Right lobe of liver (tissue), 6 donors: ENCODE measurements at regions not wholly inside any gene's neighbourhood (a gene's known extent, or its start where the extent isn't known, plus 50 kb on each side); places are given as distances from the start of the nearest gene placed in this dataset.
A peak's percentile ranks its signal among the peaks of the same experiment; 100 is the strongest.

Source experiments
- ATAC-seq, 4 donors: fragments of 200-7000 bp; cut with Tn5 transposase; one replicate each; pipeline ENCODE4 v1.9.1; 2020; ENCODE audit warnings: mild to moderate bottlenecking in 4 of 4, moderate library complexity in 4 of 4
- DNase-seq, 3 donors: peaks; one replicate each; pipeline ENCODE4 v3.0.0-alpha.2; 2020
- H3K27ac ChIP-seq, 3 donors: fragments of 200-600 bp; one replicate each; pipeline ENCODE4 v1.8.0; 2022
- H3K27me3 ChIP-seq, 2 donors: fragments of 200-600 bp; one replicate each; pipeline ENCODE4 v1.8.0; 2022
- H3K36me3 ChIP-seq, 4 donors: fragments of 200-600 bp; sonication (generic) in 1 of 4; one replicate each; pipeline versions ENCODE4 v1.5.1 to v1.8.0; 2017 to 2022; ENCODE audit warnings: control low read depth in 1 of 4
- H3K4me1 ChIP-seq, 4 donors: fragments of 200-600 bp; sonication (generic) in 1 of 4; one replicate each; pipeline versions ENCODE4 v1.5.1 to v1.8.0; 2017 to 2022; ENCODE audit warnings: control low read depth in 1 of 4
- H3K4me3 ChIP-seq, 3 donors: fragments of 200-600 bp; one replicate each; pipeline ENCODE4 v1.8.0; 2022
- H3K9me3 ChIP-seq, 4 donors: fragments of 200-600 bp; sonication (generic) in 1 of 4; one replicate each; pipeline versions ENCODE4 v1.5.1 to v1.8.0; 2017 to 2022; ENCODE audit warnings: control low read depth in 1 of 4
- POLR2A ChIP-seq: fragments of 450-650 bp; IDR thresholded peaks from one replicate; pipeline ENCODE4 v1.6.1; 2017; ENCODE audit warnings: antibody characterized with exemption, mild to moderate bottlenecking
- WGBS: methylation state at CpG from one replicate; pipeline ENCODE4 v1.1.6; 2018; ENCODE audit warnings: low coverage, low lambda C conversion rate; ENCODE audit not compliant: insufficient coverage; ENCODE audit errors: missing lambda C conversion rate; 5-methylcytosine and 5-hydroxymethylcytosine counted together
- intact Hi-C, 2 donors: fragments of 100-400 bp; cut with DNase I; formaldehyde crosslinking; loops; one replicate each; pipeline versions ENCODE4 v1.11.2 to v1.14.1; 2022
- TF ChIP-seq, protein P1 (sequence below), 4 donors: fragments of 200-600 bp in 3 of 4; fragments of 450-650 bp in 1 of 4; IDR thresholded peaks; one replicate each; pipeline versions ENCODE4 v1.5.1 to v1.8.0; 2016 to 2022; ENCODE audit warnings: antibody characterized with exemption in 4 of 4, mild to moderate bottlenecking in 2 of 4
- donor health status: DM: no; HTN: yes; CAD: no.
- donor health status: DM: no; HTN: no; CAD: no.
- donor health status: DM: no; HTN: no; CAD: no.
- donor health status: DM: no; HTN: yes; CAD: no.
- donor health status: DM: no; HTN: yes; CAD: no.

GRCh38 chr1:13947658-13948057 is 247.7 kb downstream of the PRDM2 start:
- Histone ChIP-seq H3K4me3 (no peak overlapping the region), H3K27ac (no peak overlapping the region), H3K9me3 (no peaks in the 10 kb centered on the region), H3K27me3 (no peaks in the 10 kb centered on the region), H3K4me1 (no peaks in the 10 kb centered on the region), H3K36me3 (no peaks in the 10 kb centered on the region)
- ATAC-seq (no peak), DNase-seq (no peak)
- no peak for TF ChIP-seq POLR2A
- TF ChIP-seq, protein P1, sequence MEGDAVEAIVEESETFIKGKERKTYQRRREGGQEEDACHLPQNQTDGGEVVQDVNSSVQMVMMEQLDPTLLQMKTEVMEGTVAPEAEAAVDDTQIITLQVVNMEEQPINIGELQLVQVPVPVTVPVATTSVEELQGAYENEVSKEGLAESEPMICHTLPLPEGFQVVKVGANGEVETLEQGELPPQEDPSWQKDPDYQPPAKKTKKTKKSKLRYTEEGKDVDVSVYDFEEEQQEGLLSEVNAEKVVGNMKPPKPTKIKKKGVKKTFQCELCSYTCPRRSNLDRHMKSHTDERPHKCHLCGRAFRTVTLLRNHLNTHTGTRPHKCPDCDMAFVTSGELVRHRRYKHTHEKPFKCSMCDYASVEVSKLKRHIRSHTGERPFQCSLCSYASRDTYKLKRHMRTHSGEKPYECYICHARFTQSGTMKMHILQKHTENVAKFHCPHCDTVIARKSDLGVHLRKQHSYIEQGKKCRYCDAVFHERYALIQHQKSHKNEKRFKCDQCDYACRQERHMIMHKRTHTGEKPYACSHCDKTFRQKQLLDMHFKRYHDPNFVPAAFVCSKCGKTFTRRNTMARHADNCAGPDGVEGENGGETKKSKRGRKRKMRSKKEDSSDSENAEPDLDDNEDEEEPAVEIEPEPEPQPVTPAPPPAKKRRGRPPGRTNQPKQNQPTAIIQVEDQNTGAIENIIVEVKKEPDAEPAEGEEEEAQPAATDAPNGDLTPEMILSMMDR (IDR thresholded peaks at IDR 0.05), result no peak
- intact Hi-C loops, result no loop called here
- 73% methylated on average over 7 of the region's 7 CpGs for WGBS

DNA sequence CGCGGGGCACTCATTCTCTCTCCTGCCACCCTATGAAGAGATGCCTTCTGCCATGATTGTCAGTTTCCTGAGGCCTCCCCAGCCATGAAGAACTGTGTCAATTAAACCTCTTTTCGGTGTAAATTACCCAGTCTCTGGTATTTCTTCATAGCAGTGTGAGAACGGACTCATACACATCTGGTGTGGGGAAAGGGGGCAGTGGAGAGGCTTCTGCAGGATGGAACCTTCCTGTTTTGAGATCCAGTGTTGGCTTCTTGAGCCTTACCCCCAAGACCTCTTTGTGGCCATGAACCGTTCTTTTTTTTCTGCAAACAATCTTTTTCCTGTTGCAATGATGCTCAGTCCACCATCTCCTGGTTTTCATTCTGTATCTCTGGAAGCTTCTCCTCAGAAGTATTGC is 248.4 kb downstream of the PRDM2 start:
- Histone ChIP-seq H3K27me3 (no peaks in the 10 kb centered on the region), H3K4me1 (no peaks in the 10 kb centered on the region), H3K4me3 (no peak overlapping the region), H3K27ac (no peak overlapping the region), H3K9me3 (no peaks in the 10 kb centered on the region), H3K36me3 (no peaks in the 10 kb centered on the region)
- ATAC-seq, result no peak
- intact Hi-C loops, result no loop called here
- no peak for TF ChIP-seq POLR2A
- TF ChIP-seq, protein P1 (IDR thresholded peaks at IDR 0.05), result no peak
- 68% methylated on average over 4 of the region's 5 CpGs for WGBS
- DNase-seq, result no peak

DNA sequence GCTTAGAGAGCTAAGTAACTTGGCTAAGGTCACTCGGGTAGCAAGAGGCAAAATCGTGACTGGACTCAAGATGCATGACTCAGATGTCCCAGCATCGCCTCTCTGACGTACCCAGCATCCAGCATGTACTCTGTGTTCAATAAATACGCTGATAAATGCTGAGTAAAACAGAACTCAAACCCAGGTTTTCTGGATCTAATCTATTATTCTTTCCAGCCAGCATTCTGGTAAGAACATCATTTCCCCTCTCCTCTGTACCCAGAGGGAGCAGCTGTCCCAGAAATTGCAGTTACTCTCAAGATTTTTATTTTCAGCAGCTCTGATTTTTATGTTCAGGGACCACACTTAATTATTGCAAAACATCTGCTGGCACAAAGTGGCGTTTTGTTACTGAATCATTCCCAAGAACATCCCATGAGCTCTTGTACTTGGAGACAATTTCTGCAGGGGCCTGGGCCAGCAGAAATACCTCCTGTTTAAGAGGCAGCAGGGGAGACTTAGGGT is 249.0 kb downstream of the PRDM2 start:
- no peak for DNase-seq
- Histone ChIP-seq H3K9me3 (no peaks in the 10 kb centered on the region), H3K36me3 (no peaks in the 10 kb centered on the region), H3K27ac (no peak overlapping the region), H3K4me3 (no peak overlapping the region), H3K27me3 (no peaks in the 10 kb centered on the region), H3K4me1 (no peaks in the 10 kb centered on the region)
- TF ChIP-seq, protein P1 (IDR thresholded peaks at IDR 0.05), result no peak
- TF ChIP-seq POLR2A, result no peak
- WGBS, result 43% methylated on average over 6 of the region's 6 CpGs
- ATAC-seq, result no peak
- intact Hi-C loops, result no loop called here

- WGBS, result 47% methylated on average over 3 of the region's 4 CpGs
- intact Hi-C loops, result no loop called here
- no peaks in the 10 kb centered on the region for H3K27me3 ChIP-seq
- H3K27ac ChIP-seq, result no peak overlapping the region
- H3K36me3 ChIP-seq, result no peaks in the 10 kb centered on the region
- no peak overlapping the region for H3K4me3 ChIP-seq
- H3K4me1 ChIP-seq, result no peaks in the 10 kb centered on the region
- ATAC-seq, result no peak
- TF ChIP-seq, protein P1 (IDR thresholded peaks at IDR 0.05), result no peak
- no peak for TF ChIP-seq POLR2A
- no peak for DNase-seq
- H3K9me3 ChIP-seq, result no peaks in the 10 kb centered on the region
These were observed 249.6 kb downstream of the PRDM2 start for GRCh38 chr1:13949546-13949945.

DNA sequence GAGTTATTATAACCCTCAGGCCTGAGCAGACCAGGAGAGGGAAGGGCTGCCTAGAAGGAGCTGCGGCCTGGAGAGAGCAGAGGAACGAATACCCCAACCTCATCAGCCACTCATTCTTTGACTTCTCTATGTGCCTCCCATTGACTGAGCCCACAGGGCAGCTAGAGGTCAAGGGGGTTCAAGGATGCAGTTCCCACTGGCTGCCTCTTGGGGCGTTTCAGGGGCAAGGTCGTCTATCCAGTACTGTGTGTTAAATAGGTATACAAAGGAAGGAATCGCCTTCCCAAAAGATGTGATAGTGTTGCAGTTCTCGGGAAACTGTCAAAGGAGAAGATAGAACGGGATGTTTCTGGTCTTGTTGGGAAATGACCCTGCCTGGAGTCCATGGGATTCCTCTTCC is 250.6 kb downstream of the PRDM2 start:
- no peak for DNase-seq

More for the DNA sequence above, 250.6 kb downstream of the PRDM2 start:
- intact Hi-C loops, result no loop called here
- WGBS, result 33% methylated on average over 6 of the region's 7 CpGs
- Histone ChIP-seq H3K36me3 (no peaks in the 10 kb centered on the region), H3K9me3 (no peaks in the 10 kb centered on the region), H3K4me1 (no peaks in the 10 kb centered on the region), H3K27me3 (no peaks in the 10 kb centered on the region), H3K4me3 (no peak overlapping the region), H3K27ac (no peak overlapping the region)
- ATAC-seq, result no peak
- no peak for TF ChIP-seq POLR2A
- TF ChIP-seq, protein P1 (IDR thresholded peaks at IDR 0.05), result peak in 2 of 4 donors; percentile 25 to 29
